ENCODE measurements at regions not wholly inside any gene's neighbourhood (a gene's known extent, or its start where the extent isn't known, plus 50 kb on each side); places are given as distances from the start of the nearest gene placed in this dataset.

- no peak for TF ChIP-seq CTCF (IDR thresholded peaks at IDR 0.05; ENCODE audit: low read length)
- TF ChIP-seq EZH2 (IDR thresholded peaks at IDR 0.05; ENCODE audit: borderline replicate concordance, low read length): no peak
Measured at GRCh38 chr6:143607974-143608373, 69.8 kb upstream of the PHACTR2 start.
